LNCaP clone FGC (cell line): ENCODE measurements at regions not wholly inside any gene's neighbourhood (a gene's known extent, or its start where the extent isn't known, plus 50 kb on each side); places are given as distances from the start of the nearest gene placed in this dataset.

Experiments used
- DNase-seq: peaks from one replicate; pipeline ENCODE4 v3.0.0-alpha.2; 2011; ENCODE audit warnings: low read depth
- H3K4me3 ChIP-seq: 2 replicates; pipeline ENCODE4 v1.5.1; 2011; ENCODE audit warnings: mild to moderate bottlenecking, low read depth, low read length, control low read depth
- TF ChIP-seq, protein P1 (sequence below): IDR thresholded peaks from 2 replicates; pipeline ENCODE4 v1.5.1; 2012; ENCODE audit warnings: mild to moderate bottlenecking; ENCODE audit not compliant: control insufficient read depth, insufficient read depth; ENCODE audit errors: extremely low read depth

DNA sequence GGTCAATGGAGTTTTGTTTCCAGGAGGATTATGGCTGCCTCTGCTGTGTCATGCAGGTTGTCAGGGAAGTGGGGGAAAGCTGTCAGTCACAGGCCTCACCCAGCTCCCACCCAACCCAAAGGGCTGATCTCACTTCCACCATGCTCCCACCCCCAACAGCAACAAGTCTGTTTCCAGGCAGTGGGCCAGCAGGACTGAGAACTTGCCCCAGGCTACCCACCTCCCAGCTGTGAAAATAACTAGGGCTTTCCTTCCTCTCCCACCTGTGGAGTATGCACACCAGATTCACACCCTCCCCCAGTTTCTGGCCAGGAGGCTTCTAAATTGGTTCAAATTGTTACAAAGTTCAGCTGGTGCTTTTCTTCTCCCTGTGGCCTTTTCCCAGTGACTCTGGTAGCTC lies 95.6 kb upstream of the ACVR1 start:
- DNase-seq = no peak
- TF ChIP-seq, protein P1, sequence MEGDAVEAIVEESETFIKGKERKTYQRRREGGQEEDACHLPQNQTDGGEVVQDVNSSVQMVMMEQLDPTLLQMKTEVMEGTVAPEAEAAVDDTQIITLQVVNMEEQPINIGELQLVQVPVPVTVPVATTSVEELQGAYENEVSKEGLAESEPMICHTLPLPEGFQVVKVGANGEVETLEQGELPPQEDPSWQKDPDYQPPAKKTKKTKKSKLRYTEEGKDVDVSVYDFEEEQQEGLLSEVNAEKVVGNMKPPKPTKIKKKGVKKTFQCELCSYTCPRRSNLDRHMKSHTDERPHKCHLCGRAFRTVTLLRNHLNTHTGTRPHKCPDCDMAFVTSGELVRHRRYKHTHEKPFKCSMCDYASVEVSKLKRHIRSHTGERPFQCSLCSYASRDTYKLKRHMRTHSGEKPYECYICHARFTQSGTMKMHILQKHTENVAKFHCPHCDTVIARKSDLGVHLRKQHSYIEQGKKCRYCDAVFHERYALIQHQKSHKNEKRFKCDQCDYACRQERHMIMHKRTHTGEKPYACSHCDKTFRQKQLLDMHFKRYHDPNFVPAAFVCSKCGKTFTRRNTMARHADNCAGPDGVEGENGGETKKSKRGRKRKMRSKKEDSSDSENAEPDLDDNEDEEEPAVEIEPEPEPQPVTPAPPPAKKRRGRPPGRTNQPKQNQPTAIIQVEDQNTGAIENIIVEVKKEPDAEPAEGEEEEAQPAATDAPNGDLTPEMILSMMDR = no peak
- H3K4me3 ChIP-seq = no peak overlapping the region

GRCh38 chr2:157967856-157968255 lies 91.7 kb upstream of the ACVR1 start:
- no peak for DNase-seq
- TF ChIP-seq, protein P1 = no peak

DNA sequence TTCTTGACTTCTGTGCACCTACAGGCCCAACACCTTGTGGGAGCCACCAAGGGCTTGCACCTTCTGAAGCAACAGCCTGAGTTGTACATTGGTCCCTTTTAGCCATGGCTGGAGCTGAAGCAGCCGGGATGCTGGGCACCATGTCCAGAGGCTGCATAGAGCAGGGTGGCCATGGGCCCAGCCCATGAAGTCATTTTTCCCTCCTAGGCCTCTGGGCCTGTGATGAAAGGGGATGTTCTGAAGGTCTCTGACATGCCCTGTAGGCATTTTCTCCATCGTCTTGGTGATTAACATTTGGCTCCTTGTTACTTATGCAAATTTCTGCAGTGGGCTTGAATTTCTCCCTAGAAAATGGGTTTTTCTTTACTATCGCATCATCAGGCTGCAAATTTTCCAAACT lies 83.1 kb upstream of the ACVR1 start:
- H3K4me3 ChIP-seq = no peak overlapping the region
- no peak for DNase-seq
- TF ChIP-seq, protein P1 = no peak

More at GRCh38 chr2:157967856-157968255, 91.7 kb upstream of the ACVR1 start:
- H3K4me3 ChIP-seq = no peak overlapping the region

DNA sequence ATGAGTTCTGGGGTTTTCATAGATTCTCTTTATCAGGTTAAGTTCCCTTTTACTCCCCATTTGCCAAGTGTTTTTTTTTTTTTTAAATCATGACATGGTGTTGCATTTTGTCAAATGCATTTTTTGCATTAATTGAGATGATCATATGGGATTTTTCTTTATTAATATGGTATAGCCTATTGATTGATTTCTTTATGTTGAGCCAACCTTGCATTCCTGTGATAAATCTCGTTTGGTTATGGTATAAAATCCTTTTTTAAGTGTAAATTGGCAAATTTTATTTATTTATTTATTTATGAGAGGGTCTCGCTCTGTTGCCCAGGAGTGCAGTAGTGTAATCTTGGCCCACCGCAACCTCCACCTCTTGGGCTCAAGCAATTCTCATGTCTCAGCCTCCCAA lies 81.5 kb upstream of the ACVR1 start:
- DNase-seq = no peak
- TF ChIP-seq, protein P1 = no peak

GRCh38 chr2:157952558-157952957 lies 76.4 kb upstream of the ACVR1 start:
- H3K4me3 ChIP-seq = no peak overlapping the region
- TF ChIP-seq, protein P1 = no peak
- no peak for DNase-seq

More for the DNA sequence above, 81.5 kb upstream of the ACVR1 start:
- H3K4me3 ChIP-seq = no peak overlapping the region

DNA sequence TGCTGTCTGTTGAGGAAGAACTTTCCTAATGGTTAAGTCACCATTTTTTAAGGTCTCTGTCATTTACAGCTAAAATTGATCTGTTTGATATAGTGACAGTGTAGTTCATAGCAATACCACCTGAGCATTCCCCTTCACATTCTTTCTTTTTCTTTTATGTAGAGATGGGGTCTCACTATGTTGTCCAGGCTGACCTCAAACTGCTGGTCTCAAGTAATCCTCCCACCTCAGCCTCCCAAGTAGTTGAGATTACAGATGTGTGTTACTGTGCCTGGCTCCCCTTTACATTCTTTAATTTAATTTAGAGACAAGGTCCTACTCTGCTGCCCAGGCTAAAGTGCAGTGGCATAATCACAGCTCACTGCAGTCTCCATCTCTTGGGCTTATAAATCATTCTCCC lies 72.7 kb upstream of the ACVR1 start:
- no peak overlapping the region for H3K4me3 ChIP-seq
- TF ChIP-seq, protein P1 = no peak
- no peak for DNase-seq

GRCh38 chr2:157946919-157947557 lies 70.9 kb upstream of the ACVR1 start:
- DNase-seq = peak; percentile 80
- no peak overlapping the region for H3K4me3 ChIP-seq
- TF ChIP-seq, protein P1 = no peak
